Small intestine (tissue), 7 donors: ENCODE measurements at regions not wholly inside any gene's neighbourhood (a gene's known extent, or its start where the extent isn't known, plus 50 kb on each side); places are given as distances from the start of the nearest gene placed in this dataset.

Experiments
- DNase-seq, 2 donors: peaks; one replicate each; pipeline versions ENCODE4 v3.0.0 to v3.0.0-alpha.2; 2013
- FAIRE-seq: peaks from 2 replicates; lab custom pipeline; 2012; peaks lifted over from hg19 to GRCh38; lab: Jason Lieb, UNC
- H3K27ac ChIP-seq, 3 donors: one replicate each; pipeline ENCODE4 v1.5.1; 2013; ENCODE audit warnings: low read length in 2 of 3, mild to moderate bottlenecking in 2 of 3, control low read depth in 1 of 3, inconsistent platforms in 1 of 3, low read depth in 1 of 3, moderate library complexity in 1 of 3
- H3K27me3 ChIP-seq, 3 donors: one replicate each; pipeline ENCODE4 v1.6.1; 2013; ENCODE audit warnings: low read length in 3 of 3, inconsistent platforms in 1 of 3; ENCODE audit not compliant: control insufficient read depth in 3 of 3, insufficient read depth in 3 of 3
- H3K36me3 ChIP-seq, 3 donors: one replicate each; pipeline ENCODE4 v1.6.1; 2013; ENCODE audit warnings: low read length in 3 of 3, inconsistent platforms in 1 of 3, low read depth in 1 of 3, mild to moderate bottlenecking in 1 of 3, moderate library complexity in 1 of 3; ENCODE audit not compliant: control insufficient read depth in 3 of 3, insufficient read depth in 2 of 3
- H3K4me1 ChIP-seq, 3 donors: one replicate each; pipeline ENCODE4 v1.6.1; 2013; ENCODE audit warnings: low read length in 2 of 3, inconsistent platforms in 1 of 3, low read depth in 1 of 3, mild to moderate bottlenecking in 1 of 3, moderate library complexity in 1 of 3; ENCODE audit not compliant: control insufficient read depth in 3 of 3, insufficient read depth in 2 of 3
- H3K4me3 ChIP-seq, 3 donors: one replicate each; pipeline ENCODE4 v1.5.1; 2013; ENCODE audit warnings: low read length in 3 of 3, control low read depth in 1 of 3, inconsistent platforms in 1 of 3, low read depth in 1 of 3, mild to moderate bottlenecking in 1 of 3, moderate library complexity in 1 of 3
- H3K9me3 ChIP-seq, 2 donors: one replicate each; pipeline ENCODE4 v1.6.1; 2013; ENCODE audit warnings: low read depth in 1 of 2, low read length in 1 of 2; ENCODE audit not compliant: control insufficient read depth in 2 of 2, insufficient read depth in 1 of 2
- WGBS, 3 donors: extraction: QIAGEN DNeasy Blood & Tissue Kit; methylation state at CpG; one replicate each; pipeline ENCODE4 v1.1.7; 2013; 5-methylcytosine and 5-hydroxymethylcytosine counted together
- donor health status: healthy with polysubstance abuse.
- donor health status: control.
- donor health status: control.
- donor health status: Bipolar disorder and iron deficiency.
- donor health status: healthy.

GRCh38 chrX:43008356-43008755 is 230.4 kb upstream of the PPP1R2C start:
- FAIRE-seq (no peak), DNase-seq (no peak)
- Histone ChIP-seq H3K27me3 (no peaks in the 10 kb centered on the region), H3K27ac (no peak overlapping the region), H3K9me3 (no peaks in the 10 kb centered on the region), H3K4me3 (no peak overlapping the region), H3K36me3 (no peaks in the 10 kb centered on the region), H3K4me1 (no peaks in the 10 kb centered on the region)
- WGBS, 3 donors = 63 to 100% (median 88%) methylated on average over 1 of the region's 1 CpG

- FAIRE-seq (no peak), DNase-seq (no peak)
- Histone ChIP-seq H3K9me3 (no peaks in the 10 kb centered on the region), H3K36me3 (no peaks in the 10 kb centered on the region), H3K27ac (no peak overlapping the region), H3K27me3 (no peaks in the 10 kb centered on the region), H3K4me3 (no peak overlapping the region), H3K4me1 (no peaks in the 10 kb centered on the region)
Measured at GRCh38 chrX:43016021-43016420, 238.1 kb upstream of the PPP1R2C start.

- DNase-seq (no peak), FAIRE-seq (no peak)
- Histone ChIP-seq H3K4me3 (no peak overlapping the region), H3K36me3 (no peaks in the 10 kb centered on the region), H3K27ac (no peak overlapping the region), H3K27me3 (no peaks in the 10 kb centered on the region), H3K9me3 (no peaks in the 10 kb centered on the region), H3K4me1 (no peaks in the 10 kb centered on the region)
- whole genome bisulfite sequencing, 3 donors = 94 to 98% (median 95%) methylated on average over 5 of the region's 5 CpGs
Measured at GRCh38 chrX:43018031-43018430, 240.1 kb upstream of the PPP1R2C start.

- no peak overlapping the region for H3K4me3 ChIP-seq
- H3K4me1 ChIP-seq = no peaks in the 10 kb centered on the region
- FAIRE-seq (no peak), DNase-seq (no peak)
- 50 to 57% (median 51%) methylated on average over 3 of the region's 3 CpGs for WGBS, 3 donors
- H3K9me3 ChIP-seq = no peaks in the 10 kb centered on the region
- H3K27me3 ChIP-seq = no peaks in the 10 kb centered on the region
- H3K27ac ChIP-seq = no peak overlapping the region
- H3K36me3 ChIP-seq = no peaks in the 10 kb centered on the region
Measured at GRCh38 chrX:43019021-43019420, 241.1 kb upstream of the PPP1R2C start.

- Histone ChIP-seq H3K9me3 (peaks cover 2 to 9% of the 10 kb centered on the region in 2 donors), H3K4me3 (no peak overlapping the region), H3K27me3 (no peaks in the 10 kb centered on the region), H3K36me3 (no peaks in the 10 kb centered on the region), H3K27ac (no peak overlapping the region), H3K4me1 (no peaks in the 10 kb centered on the region)
- DNase-seq = no peak
- FAIRE-seq = no peak
- 64 to 87% (median 82%) methylated on average over 1 of the region's 1 CpG for WGBS, 3 donors
Measured at GRCh38 chrX:43025806-43026315, 247.9 kb upstream of the PPP1R2C start.

- H3K27ac ChIP-seq = no peak overlapping the region
- H3K4me1 ChIP-seq = no peaks in the 10 kb centered on the region
- H3K9me3 ChIP-seq = peaks cover 0 to 2% of the 10 kb centered on the region in 2 donors
- 77 to 89% (median 77%) methylated on average over 1 of the region's 1 CpG for WGBS, 3 donors
- H3K4me3 ChIP-seq = no peak overlapping the region
- no peaks in the 10 kb centered on the region for H3K27me3 ChIP-seq
- FAIRE-seq (no peak), DNase-seq (no peak)
- H3K36me3 ChIP-seq = no peaks in the 10 kb centered on the region
Measured at GRCh38 chrX:43064096-43064495, 286.1 kb upstream of the PPP1R2C start.

- WGBS, 3 donors = 12 to 40% (median 26%) methylated on average over 2 of the region's 2 CpGs
- FAIRE-seq = no peak
- Histone ChIP-seq H3K4me1 (no peaks in the 10 kb centered on the region), H3K4me3 (no peak overlapping the region), H3K27ac (no peak overlapping the region), H3K36me3 (no peaks in the 10 kb centered on the region), H3K9me3 (peaks cover 0 to 2% of the 10 kb centered on the region in 2 donors), H3K27me3 (no peaks in the 10 kb centered on the region)
- DNase-seq = no peak
Measured at GRCh38 chrX:43065978-43066377, 288.0 kb upstream of the PPP1R2C start.

- FAIRE-seq = no peak
- DNase-seq = no peak
- no peaks in the 10 kb centered on the region for H3K4me1 ChIP-seq
- H3K27ac ChIP-seq = no peak overlapping the region
- 63 to 100% (median 71%) methylated on average over 1 of the region's 1 CpG for WGBS, 3 donors
- H3K9me3 ChIP-seq = peaks cover 0 to 2% of the 10 kb centered on the region in 2 donors
- no peak overlapping the region for H3K4me3 ChIP-seq
- H3K27me3 ChIP-seq = no peaks in the 10 kb centered on the region
- H3K36me3 ChIP-seq = no peaks in the 10 kb centered on the region
Measured at GRCh38 chrX:43068639-43069038, 290.7 kb upstream of the PPP1R2C start.

- FAIRE-seq (no peak), DNase-seq (peak; percentile 27 to 51)
- Histone ChIP-seq H3K4me3 (no peak overlapping the region), H3K4me1 (no peaks in the 10 kb centered on the region), H3K9me3 (no peaks in the 10 kb centered on the region), H3K36me3 (no peaks in the 10 kb centered on the region), H3K27me3 (no peaks in the 10 kb centered on the region), H3K27ac (no peak overlapping the region)
- WGBS, 3 donors = 12 to 40% (median 35%) methylated on average over 1 of the region's 1 CpG
Measured at GRCh38 chrX:43083016-43083415, 305.1 kb upstream of the PPP1R2C start.
